HuH-7.5 (cell line): ENCODE measurements at regions not wholly inside any gene's neighbourhood (a gene's known extent, or its start where the extent isn't known, plus 50 kb on each side); places are given as distances from the start of the nearest gene placed in this dataset.

Experiments used
- DNase-seq: peaks from one replicate; pipeline ENCODE4 v3.0.0; 2011; ENCODE audit warnings: low spot score

- DNase-seq, result no peak
Measured at GRCh38 chr2:120425014-120425413, 79.1 kb downstream of the INHBB start.

- no peak for DNase-seq
Measured at GRCh38 chr2:120428748-120429147, 82.8 kb downstream of the INHBB start.

GRCh38 chr2:120429586-120430500 is 83.9 kb downstream of the INHBB start:
- no peak for DNase-seq

GRCh38 chr2:120430501-120430830 is 84.5 kb downstream of the INHBB start:
- DNase-seq, result no peak

- DNase-seq, result no peak
Measured at GRCh38 chr2:120430957-120431356, 85.0 kb downstream of the INHBB start.

GRCh38 chr2:120431386-120432292 is 85.7 kb downstream of the INHBB start:
- DNase-seq, result no peak

- no peak for DNase-seq
Measured at GRCh38 chr2:120432293-120432975, 86.5 kb downstream of the INHBB start.

- no peak for DNase-seq
Measured at GRCh38 chr2:120432976-120433815, 87.3 kb downstream of the INHBB start.

GRCh38 chr2:120433816-120434290 is 87.9 kb downstream of the INHBB start:
- DNase-seq, result no peak

- no peak for DNase-seq
Measured at GRCh38 chr2:120434492-120435308, 88.8 kb downstream of the INHBB start.

GRCh38 chr2:120435671-120436459 is 89.9 kb downstream of the INHBB start:
- no peak for DNase-seq

- no peak for DNase-seq
Measured at GRCh38 chr2:120436460-120436739, 90.5 kb downstream of the INHBB start.

GRCh38 chr2:120436885-120437603 is 91.1 kb downstream of the INHBB start:
- peak; percentile 86 for DNase-seq

GRCh38 chr2:120437604-120438000 is 91.7 kb downstream of the INHBB start:
- no peak for DNase-seq

- no peak for DNase-seq
Measured at GRCh38 chr2:120438301-120439066, 92.5 kb downstream of the INHBB start.

GRCh38 chr2:120439067-120439368 is 93.1 kb downstream of the INHBB start:
- DNase-seq, result no peak

GRCh38 chr2:120439637-120440384 is 93.9 kb downstream of the INHBB start:
- no peak for DNase-seq
